Stimulated activated CD4-positive, alpha-beta T cell treated with anti-CD3 and anti-CD28 coated beads, Interleukin-1b, Interleukin-23, amount 100 ng/mL, for 48 hours (primary cell): ENCODE measurements at regions not wholly inside any gene's neighbourhood (a gene's known extent, or its start where the extent isn't known, plus 50 kb on each side); places are given as distances from the start of the nearest gene placed in this dataset.

Experiments used
- DNase-seq: peaks from one replicate; pipeline ENCODE4 v3.0.0-alpha.2; 2020

DNA sequence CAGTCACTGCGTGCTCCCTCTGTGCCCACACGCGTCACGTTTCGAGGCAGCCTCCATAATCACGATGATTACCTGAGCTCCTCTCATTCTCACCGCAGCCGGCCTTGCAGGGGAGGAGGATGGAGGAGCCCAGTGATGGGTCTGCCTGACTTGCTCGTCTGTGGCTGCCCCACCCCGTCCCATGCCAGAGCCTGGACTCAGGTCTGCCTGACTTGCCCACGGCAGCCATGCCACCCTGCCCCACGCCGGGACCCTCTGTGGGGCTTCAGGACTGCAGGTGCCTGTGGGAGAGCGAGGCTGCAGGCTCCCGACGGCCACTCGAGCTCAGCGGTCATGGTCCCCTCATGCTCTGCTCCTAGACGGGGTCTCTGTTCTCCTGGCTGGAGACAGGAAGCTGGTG, 1025.1 kb downstream of the BRD1 start:
- DNase-seq = no peak

DNA sequence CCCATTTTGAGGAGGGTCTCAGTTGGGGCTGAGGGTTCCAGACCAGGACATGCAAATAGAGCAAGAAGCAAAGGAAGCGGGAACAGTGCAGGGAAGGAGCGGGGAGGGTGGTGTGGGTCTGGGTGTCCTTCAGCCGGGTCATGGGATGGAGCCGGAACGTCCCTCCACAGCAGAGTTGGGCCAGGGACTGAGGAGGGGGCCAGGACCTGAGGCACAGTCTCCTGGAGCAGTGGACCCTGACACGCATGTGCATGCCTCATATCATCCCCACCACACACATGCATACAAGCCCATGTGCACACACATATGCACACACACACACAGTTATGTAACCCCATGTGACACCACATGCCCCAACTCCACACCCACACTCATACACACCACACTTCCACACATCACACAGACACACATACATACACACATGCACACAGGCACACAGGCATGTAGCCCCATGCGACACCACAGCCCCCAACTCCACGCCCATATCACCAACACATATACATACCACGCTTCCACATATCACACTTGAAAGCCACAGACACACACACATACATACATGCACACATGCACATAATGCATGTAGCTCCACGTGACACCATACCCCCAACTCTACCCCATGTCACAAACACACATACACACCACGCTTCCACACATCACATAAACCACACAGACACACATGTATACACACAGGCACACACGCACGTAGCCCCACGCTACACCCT, 1026.6 kb downstream of the BRD1 start:
- no peak for DNase-seq

DNA sequence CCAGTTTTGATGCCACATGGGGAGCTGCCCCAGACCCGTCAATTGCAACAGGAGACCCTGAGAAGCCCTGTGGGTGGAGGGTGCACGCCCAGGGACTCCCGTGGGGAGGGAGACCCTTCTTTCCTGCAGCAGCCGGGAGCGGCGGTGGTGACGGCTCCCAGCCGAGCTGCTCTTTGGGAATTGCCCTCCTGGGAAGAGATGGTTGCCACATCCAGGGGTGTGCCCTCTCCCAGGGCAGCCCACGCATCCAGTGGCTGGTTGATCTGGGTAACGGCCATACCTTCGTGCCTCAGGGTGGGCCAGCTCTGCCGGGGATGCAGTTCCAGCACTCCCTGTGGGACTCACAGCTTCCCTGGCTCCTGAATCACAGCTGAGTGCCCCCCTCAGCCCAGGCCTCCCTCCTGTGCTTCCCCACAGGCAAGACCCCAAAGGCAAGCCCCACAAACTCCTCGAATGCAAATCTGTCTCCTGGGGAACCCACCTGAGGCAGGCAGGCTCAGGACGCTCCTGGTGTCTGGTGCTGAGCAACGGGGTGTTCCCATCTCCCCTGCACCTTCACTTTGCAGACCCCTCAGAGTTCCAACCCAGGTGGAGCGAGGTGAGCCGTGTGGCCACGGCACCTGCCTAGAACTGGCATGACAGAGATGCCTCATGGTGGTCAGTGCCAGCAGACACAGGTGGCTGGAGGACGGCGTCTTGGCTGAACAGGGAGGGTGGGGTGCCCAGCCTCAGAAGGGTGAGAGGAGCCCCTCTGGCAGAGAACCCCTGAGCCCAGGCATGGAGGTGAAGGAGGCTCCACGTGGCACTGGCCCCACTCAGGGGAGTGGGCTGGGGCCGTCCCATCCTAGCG, 1027.4 kb downstream of the BRD1 start:
- DNase-seq = no peak

DNA sequence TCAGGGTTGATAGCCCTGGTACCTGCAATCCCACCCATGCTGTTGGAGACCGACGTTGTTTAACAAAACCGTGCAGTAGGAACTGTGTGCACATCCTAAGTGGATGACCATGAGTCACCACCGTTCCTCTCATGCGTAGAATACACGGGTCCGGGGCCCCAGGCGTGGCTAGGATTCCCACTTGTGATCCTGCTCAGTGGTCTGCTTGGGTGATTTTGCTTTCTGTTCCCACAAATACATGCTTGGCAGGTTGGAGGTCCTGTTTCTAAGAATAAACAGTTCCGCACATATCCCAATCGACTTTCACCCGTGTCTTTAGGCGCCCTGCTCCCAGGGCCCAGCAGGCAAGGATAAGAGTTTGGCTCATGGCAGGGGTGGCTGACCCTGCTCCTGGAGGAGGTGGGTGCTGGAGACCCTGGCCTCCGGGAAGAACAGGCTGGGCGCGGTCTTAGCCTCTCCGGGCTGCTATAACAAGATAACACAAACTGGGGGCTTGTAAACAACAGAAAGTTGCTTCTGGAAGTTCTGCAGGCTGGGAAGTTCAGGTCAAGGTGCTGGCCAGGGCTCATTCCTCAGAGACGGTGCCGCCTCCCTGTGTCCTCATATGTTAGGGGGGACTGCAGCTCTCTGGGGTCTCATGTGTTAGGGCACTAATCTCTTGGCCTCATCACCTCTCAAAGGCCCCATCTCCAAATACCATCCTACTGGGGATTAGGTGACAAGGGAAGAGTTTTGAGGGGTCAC, 1028.3 kb downstream of the BRD1 start:
- DNase-seq = no peak

DNA sequence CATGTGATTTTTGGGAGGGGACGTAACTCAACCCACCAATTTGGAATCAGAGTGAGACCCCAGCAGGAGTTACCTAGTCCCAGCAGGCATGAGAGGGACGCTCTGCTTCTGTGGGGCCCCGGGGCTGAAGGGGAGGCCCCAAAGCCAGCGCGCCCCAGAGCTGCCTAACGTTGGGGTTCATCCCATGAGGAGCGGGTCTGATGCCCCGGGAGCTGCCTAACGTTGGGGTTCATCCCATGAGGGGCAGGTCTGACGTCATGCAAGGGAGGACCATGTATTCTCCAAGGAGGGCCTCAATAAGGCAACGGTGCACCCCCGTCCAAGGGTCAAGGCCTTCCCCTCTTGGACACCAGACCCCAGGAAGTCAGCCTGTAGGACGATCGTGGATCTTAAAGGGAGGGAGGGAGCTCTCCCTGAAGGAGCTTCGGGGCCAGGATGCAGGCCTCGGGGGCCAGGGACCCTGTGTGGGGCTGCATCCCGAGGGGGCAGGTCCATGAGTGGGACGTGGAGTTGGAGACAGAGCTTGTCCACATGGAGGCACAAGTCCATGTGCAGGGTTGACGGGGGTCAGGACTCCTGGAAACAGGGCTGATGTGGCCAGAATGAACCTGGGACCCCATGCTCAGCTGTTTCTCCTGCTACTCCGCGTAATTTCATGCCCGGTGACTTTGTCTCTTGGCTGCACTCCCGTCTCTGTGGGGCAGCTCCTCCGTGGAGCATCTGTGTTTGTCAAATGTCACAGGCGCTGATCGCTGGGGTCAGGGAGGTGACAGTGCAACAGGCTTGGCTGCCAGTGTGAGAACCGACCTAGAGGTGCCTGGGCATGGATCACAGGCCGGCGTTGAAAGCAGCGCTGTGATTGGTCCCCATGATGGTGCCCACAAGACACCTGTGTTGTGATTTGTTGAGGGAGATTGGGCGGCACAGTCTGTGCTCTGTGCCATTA, 1029.1 kb downstream of the BRD1 start:
- no peak for DNase-seq

DNA sequence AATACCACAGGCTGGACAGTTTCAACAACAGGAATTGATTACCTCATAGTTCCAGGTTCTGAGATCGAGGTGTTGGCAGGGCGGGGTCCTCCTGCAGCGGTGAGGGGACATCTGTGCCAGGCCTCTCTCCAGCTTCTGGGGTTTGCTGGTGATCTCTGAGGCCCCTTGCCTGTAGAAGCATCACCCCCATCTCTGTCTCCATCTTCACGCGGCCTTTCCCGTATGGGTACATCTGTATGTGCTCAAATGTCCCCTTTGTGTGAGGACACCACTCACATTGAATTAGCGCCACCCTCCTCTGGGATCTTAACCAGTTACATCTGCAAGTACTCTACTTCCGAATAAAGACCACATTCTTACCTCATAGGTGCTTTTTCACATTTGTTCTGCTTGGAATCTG, 1029.9 kb downstream of the BRD1 start:
- DNase-seq = no peak

DNA sequence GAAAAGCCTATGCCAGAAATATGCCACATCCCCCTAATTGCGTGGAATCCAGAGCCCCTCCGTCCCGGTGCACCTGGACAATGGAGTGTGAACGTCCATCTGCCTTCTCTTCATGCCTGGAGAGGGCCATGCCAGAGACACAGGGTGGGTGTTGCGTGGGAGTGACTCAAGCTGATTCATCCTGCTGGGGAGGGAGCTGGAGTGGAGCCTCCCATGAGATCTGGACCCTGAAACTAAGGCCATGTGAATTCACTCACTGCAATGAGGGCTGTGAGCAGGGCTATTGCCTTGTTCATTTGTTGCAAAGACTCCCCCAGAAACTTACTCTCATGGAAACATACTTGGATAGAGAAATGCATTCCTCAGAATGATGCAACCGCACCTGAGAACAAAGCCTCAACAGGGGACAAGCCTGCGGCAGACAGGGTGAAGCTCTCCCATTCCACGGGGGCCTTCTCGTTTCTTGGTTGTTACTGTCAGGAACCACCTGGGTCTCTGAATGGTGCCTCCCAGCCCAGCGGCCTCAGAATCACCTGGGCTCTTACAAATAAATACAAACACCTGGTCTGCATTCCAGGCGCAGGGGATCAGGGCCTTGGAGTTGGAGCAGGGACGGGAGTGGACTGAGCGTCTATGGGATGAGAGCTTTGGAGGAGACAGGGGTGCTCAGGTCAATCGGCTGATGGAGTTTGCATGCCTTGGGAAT, 1031.2 kb downstream of the BRD1 start:
- DNase-seq = no peak

DNA sequence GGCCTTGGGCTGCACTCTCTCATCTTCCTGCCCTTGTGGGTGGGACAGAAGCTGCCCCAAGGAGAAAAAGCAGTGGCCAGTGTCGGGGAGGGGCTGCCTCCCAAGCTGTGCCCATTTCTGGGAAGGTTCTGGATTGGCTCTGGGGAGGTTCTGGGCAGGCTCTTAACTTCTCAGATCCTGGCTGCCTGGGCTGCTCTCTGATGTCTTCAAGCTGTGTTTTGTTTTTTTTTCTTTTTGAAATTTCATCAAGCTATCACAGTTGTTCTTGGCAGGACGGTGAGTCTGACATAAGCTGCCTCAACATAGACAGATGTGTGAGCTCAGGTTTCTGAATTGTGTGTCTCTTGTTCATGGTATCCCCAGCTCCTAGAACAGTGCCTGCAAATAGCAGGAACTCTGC, 1032.0 kb downstream of the BRD1 start:
- DNase-seq = no peak

DNA sequence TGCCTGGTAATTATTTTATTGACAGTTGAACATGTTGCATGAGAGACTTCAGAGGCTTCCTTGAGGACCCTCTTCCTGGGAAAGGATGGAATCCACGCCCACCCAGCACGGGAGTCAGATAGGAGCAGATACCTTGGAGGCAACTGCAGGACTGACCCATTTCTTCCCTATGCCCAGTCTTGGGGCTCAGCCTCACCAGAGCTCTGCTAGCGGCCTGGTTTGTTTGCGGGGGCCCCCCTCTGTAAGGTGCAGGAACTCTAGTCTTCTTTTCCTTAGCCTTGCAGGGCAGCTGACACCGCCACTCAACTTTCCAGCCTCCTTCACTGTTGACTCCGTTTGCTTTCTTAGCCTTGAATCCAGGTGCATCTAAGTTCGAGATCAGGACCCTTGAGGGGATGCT, 1032.8 kb downstream of the BRD1 start:
- no peak for DNase-seq

DNA sequence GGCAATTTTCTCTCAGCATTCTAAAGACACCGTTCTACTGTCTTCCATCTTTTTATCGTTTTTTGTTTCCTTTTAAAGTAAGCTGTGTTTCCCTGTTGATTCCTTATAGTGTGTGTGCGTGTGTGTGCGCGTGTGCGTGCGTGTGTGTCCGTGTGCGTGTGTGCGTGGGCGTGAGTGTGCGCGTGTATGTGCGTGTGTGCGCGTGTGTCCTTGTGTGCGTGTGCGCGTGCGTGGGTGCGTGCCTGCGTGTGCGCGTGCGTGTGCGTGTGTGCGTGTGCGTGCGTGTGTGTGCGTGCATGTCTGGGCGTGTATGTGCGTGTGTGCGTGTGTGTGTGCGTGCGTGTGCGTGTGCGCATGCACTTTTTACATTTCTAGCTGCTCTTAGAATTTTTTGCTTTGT, 1033.7 kb downstream of the BRD1 start:
- no peak for DNase-seq

DNA sequence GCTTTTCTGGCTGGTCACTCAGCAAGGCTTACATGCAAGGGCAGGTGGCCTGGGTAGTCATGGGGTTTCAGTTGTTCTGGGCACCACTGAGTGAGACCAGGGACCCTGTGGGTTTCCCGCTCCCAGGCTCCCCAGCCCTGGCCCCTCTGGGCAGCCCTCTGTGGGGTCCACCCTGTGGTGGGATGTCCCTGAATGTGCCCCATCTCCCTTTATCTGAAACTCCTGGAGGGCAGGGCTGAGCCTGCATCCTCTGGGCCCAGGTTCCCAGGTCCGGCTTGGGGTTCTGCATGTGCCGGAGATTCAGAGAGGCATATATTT, 1041.0 kb downstream of the BRD1 start:
- DNase-seq = no peak

DNA sequence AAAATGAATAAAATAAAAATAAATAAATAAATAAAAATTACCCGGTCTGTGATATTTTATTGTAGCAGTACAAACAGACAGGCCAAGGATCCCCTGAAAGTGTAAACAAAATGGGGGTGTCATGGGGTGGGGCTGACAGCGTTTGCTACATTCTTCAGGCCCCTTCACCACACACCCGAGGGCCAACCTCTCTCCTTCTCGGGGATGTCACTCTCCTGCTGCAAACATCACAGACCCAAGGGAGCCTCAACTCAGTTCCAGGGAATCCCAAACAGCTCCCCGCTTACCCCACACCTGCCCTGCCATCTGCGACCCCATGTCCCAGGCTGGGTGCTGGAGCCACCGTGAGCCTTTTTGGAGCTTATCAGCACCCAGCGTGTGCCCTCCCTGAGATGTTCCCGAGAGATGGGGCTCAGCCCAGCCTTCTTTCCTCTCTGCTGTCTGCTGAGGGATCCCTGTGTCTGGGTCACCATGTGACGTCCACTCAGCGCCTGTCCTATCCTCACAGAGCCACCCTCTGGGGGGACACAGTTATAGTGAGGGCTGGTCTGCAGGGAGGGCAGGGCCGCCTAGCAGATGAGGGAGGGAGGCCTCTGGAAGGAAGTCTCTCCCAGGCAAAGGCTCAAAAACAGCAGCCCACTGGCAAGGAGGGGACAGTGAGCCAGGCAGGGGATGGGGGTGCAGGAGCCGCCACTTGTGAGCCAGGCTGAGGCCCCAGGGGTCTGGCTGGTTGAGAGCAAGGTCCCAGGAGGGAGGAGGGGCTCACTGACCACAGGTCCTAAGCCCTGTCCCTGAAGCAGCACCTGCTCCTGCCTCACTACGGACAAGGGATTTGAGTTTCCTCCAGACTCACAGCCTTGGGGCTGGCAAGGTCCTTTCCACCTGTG, 1041.6 kb downstream of the BRD1 start:
- no peak for DNase-seq

DNA sequence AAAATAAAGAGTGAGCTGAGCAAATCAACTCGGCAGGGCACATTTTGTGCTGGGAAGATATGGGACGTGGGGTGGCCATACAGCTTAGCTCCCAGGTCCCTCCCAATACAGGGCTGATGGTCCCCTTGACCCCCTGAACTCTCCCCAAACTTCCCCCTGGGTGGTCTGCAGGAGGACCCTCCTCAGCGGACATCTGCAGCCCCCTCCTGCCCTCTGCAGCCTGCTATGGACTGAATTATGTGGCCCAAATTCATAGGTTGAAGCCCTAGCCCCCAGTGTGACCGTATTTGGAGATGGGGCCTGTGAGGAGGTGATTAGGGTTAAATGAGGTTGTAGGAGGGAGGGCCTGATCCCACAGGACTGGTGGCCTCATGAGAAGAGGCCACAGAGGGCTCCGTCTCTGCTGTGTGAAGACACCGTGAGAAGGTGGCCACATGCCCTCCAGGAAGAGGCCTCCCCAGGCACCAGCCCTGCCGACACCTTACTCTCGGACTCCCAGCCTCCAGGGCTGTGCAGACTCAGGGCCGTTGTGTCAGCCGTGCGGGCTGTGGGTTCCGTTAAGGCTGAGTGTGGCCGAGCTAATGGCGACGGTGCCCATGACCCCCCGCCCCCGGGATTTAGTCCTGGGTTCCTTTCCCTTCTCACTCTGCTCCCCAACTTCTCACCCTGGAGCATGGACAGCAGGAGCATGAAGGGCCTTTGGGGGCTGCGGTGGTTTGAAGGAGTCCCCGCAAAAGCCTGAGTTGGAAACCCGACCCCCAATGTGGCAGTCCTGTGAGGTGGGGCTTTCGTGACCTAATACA, 1042.8 kb downstream of the BRD1 start:
- DNase-seq = no peak

DNA sequence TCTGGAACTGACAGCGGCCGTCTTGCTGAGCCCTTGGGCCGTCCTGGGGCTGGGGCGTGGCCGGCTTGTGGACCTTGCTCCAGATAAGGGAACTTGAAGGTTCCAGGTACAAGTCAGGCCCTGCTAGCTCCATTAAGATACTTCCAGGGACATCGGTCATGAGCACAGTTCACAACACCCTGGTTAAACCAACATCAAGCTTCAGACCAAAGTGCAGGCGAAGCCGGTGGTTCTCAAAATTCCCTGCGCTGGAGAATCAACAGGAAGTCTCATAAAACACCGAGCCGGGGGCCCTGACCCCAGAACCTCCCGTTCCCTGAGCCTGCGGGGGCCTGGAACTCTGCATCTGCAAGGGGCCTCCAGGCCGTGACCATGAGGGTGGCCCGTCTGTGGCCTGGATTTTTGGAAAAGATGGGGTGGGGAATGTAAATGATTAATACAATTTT, 1043.8 kb downstream of the BRD1 start:
- DNase-seq = no peak

DNA sequence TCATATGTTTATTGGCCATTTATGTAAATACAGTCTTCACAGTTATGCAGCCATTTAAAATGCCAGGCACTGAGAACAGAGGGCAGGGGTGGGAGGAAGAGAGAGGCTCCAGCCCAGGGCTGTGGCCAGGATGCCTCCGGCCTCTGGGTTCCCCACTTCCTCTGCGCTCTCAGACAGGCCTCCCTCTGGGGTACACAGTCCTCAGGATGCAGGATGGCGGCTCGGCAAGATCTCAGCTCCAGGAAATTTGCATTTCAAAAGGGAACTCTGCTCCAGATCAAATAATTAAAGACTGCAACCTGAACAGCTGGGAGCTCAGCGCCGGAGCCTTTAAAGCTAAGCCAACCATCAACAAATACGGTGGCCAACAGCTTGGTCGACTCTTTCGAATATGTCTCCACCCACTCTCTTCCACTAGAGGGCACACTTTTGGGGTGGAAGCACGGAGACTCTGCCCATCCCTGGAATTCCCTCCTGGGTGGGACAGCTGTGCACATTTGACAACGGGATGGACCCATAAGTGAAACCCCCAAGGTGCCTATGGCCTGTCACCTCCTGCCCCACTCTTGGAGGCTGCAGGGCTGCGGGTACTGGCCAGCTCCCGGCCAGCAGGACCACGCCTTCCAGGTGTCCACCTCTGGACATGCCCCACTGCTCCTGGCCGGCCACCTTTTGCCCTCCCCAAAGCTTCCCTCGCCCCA, 1044.7 kb downstream of the BRD1 start:
- no peak for DNase-seq

DNA sequence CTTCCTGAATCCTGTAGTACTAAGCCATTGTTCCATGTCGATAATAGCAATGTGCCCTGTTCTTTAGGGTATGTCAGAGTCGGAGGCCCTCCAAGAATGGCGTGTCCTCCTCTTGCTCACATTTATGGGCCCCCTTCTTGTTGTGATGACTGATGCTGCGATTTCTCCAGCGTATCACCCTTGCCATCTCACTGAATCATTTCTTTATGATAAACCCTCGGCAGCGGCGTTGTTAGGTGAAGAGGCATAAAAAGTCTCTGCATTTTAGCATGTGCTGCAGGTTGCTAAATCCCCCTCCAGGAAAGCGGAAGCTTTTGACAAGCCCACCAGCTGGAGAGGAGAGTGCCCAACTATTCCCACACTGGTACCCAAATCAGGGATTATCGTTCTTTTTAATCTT, 1045.3 kb downstream of the BRD1 start:
- no peak for DNase-seq

DNA sequence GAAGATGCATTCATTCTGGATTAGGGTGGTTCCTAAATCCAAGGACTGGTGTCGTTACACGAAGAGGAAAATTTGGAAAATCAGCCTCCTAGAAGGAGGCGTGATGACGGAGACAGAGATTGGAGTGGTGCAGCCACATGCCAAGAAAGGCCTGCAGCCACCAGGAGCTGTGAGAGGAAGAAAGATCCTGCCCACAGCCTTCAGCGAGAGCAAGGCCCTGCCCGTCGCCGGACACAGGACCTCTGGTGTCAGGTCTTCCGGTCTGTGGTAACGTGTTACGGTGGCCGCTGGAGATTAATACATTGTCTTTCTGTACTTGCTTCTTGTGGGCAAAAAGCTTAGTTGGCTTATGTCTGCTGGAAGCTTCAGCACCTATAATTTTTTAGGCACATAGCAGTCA, 1045.8 kb downstream of the BRD1 start:
- DNase-seq = no peak

DNA sequence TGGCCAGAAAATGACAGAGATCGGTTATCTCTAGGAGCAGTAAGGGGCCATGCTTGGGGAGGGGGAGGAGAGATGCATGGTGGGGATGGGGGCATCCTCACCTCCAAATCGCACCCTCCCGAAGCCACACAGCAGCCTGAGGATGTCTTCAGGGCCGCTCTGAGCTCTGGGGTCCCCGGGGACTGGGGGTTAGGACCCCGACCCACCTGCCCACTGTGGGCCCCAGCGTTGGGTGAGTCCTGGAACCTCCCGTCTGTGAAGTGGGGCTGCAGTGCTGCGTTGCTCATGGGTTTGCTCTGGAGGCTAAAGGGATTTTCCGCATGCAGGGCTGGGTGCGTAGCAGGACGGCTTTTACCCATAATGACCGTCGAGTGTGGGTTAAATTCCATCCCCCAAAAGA, 1046.3 kb downstream of the BRD1 start:
- no peak for DNase-seq

DNA sequence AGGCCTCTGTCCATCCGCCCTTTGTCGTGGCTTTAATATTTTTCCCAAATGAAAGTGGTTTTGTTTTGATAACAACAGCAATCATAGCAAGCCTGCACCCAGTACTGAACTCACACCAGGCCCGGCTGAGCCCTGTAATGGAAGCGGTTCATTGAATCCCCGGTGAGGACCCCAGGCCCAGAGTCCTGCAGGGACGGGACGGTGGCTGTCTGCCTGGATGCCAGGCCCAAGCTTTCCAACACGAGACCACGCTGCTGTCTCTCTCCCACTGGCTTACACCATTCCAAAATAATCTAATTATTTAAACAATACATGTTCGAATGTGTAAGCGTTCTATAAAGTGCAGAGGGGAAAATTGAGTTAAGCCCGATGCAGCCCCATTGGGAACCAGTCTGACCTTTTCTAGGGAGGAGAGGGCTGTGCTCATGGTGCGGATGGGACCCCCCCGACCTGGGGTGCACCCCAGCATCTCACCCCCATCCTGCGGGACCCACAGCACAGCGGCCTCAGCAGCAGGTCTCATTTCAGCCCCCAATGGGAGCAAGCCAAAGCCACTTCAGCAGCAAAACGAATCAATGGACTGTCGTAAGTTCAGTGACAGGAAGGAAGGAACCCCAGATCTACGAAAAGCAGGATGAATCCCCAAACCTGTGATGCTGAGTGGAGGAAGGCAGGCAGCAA, 1046.9 kb downstream of the BRD1 start:
- DNase-seq = no peak
